ENCODE measurements at regions not wholly inside any gene's neighbourhood (a gene's known extent, or its start where the extent isn't known, plus 50 kb on each side); places are given as distances from the start of the nearest gene placed in this dataset.

DNA sequence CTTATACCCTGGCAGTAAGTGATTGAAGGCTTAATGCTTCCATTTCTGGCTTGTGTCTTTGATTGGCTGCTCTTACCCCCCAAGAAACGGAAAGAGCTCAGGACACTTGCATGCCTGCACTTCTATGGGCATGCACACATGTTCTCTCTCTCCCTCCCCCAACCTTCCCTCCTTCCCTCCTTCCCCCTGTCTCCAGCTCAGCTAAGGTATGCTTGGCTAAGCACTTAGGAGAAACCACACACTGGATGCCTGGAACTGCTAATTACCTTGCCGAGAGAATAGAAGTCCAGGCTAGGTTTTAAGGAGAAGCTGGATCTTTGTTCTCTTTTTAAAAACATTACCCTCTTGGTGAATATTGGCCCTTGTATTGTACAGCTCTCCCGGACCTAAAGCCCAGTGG, 1072.8 kb upstream of the TMEM132C start:
- Mint-ChIP-seq H3K27me3 (ENCODE audit: low read depth) (peaks cover 11% of the 10 kb centered on the region), H3K36me3 (peaks cover 65% of the 10 kb centered on the region), H3K4me3 (no peak overlapping the region), H3K9me3 (peaks cover 79% of the 10 kb centered on the region), H3K4me1 (no peaks in the 10 kb centered on the region), H3K27ac (no peak overlapping the region)
- DNase-seq (ENCODE audit: low spot score) (no peak), ATAC-seq (no peak)
- ChIA-PET CTCF (no interaction called here), POLR2A (interaction anchor here (0.6 kb wide), 1 partner anchor 189 kb away, joined by 3 read pairs; no protein-coding TSS in a partner anchor)
- TF ChIP-seq, protein P1, sequence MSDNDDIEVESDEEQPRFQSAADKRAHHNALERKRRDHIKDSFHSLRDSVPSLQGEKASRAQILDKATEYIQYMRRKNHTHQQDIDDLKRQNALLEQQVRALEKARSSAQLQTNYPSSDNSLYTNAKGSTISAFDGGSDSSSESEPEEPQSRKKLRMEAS (CRISPR knock-in tag; IDR thresholded peaks at IDR 0.05) = no peak
- TF ChIP-seq ESRRA (CRISPR knock-in tag; IDR thresholded peaks at IDR 0.05; ENCODE audit: borderline replicate concordance) = no peak
- no peak for TF ChIP-seq ATF1 (CRISPR knock-in tag; IDR thresholded peaks at IDR 0.05)
- no peak for TF ChIP-seq IRF2 (CRISPR knock-in tag; IDR thresholded peaks at IDR 0.05; ENCODE audit: borderline replicate concordance, low read depth)
- TF ChIP-seq CREB1 (CRISPR knock-in tag; IDR thresholded peaks at IDR 0.05) = no peak
- no peak for TF ChIP-seq RORB (CRISPR knock-in tag; IDR thresholded peaks at IDR 0.05)
- TF ChIP-seq, protein P2, sequence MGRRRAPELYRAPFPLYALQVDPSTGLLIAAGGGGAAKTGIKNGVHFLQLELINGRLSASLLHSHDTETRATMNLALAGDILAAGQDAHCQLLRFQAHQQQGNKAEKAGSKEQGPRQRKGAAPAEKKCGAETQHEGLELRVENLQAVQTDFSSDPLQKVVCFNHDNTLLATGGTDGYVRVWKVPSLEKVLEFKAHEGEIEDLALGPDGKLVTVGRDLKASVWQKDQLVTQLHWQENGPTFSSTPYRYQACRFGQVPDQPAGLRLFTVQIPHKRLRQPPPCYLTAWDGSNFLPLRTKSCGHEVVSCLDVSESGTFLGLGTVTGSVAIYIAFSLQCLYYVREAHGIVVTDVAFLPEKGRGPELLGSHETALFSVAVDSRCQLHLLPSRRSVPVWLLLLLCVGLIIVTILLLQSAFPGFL (CRISPR knock-in tag; IDR thresholded peaks at IDR 0.05; ENCODE audit: borderline replicate concordance) = no peak
- TF ChIP-seq, protein P3, sequence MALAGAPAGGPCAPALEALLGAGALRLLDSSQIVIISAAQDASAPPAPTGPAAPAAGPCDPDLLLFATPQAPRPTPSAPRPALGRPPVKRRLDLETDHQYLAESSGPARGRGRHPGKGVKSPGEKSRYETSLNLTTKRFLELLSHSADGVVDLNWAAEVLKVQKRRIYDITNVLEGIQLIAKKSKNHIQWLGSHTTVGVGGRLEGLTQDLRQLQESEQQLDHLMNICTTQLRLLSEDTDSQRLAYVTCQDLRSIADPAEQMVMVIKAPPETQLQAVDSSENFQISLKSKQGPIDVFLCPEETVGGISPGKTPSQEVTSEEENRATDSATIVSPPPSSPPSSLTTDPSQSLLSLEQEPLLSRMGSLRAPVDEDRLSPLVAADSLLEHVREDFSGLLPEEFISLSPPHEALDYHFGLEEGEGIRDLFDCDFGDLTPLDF (CRISPR knock-in tag; IDR thresholded peaks at IDR 0.05) = no peak
- TF ChIP-seq, protein P4, sequence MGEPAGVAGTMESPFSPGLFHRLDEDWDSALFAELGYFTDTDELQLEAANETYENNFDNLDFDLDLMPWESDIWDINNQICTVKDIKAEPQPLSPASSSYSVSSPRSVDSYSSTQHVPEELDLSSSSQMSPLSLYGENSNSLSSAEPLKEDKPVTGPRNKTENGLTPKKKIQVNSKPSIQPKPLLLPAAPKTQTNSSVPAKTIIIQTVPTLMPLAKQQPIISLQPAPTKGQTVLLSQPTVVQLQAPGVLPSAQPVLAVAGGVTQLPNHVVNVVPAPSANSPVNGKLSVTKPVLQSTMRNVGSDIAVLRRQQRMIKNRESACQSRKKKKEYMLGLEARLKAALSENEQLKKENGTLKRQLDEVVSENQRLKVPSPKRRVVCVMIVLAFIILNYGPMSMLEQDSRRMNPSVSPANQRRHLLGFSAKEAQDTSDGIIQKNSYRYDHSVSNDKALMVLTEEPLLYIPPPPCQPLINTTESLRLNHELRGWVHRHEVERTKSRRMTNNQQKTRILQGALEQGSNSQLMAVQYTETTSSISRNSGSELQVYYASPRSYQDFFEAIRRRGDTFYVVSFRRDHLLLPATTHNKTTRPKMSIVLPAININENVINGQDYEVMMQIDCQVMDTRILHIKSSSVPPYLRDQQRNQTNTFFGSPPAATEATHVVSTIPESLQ (CRISPR knock-in tag; IDR thresholded peaks at IDR 0.05) = no peak
- no peak for TF ChIP-seq OVOL2 (CRISPR knock-in tag; IDR thresholded peaks at IDR 0.05; ENCODE audit: borderline replicate concordance)
- TF ChIP-seq ZNF423 (CRISPR knock-in tag; IDR thresholded peaks at IDR 0.05) = no peak
- no peak for TF ChIP-seq ZBTB21 (CRISPR knock-in tag; IDR thresholded peaks at IDR 0.05; ENCODE audit: borderline replicate concordance)
- TF ChIP-seq FOXJ3 (CRISPR knock-in tag; IDR thresholded peaks at IDR 0.05; ENCODE audit: borderline replicate concordance) = no peak
- TF ChIP-seq ZNF121 (CRISPR knock-in tag; IDR thresholded peaks at IDR 0.05) = no peak
- TF ChIP-seq, protein P5, sequence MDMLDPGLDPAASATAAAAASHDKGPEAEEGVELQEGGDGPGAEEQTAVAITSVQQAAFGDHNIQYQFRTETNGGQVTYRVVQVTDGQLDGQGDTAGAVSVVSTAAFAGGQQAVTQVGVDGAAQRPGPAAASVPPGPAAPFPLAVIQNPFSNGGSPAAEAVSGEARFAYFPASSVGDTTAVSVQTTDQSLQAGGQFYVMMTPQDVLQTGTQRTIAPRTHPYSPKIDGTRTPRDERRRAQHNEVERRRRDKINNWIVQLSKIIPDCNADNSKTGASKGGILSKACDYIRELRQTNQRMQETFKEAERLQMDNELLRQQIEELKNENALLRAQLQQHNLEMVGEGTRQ (CRISPR knock-in tag; IDR thresholded peaks at IDR 0.05) = no peak
- TF ChIP-seq, protein P6, sequence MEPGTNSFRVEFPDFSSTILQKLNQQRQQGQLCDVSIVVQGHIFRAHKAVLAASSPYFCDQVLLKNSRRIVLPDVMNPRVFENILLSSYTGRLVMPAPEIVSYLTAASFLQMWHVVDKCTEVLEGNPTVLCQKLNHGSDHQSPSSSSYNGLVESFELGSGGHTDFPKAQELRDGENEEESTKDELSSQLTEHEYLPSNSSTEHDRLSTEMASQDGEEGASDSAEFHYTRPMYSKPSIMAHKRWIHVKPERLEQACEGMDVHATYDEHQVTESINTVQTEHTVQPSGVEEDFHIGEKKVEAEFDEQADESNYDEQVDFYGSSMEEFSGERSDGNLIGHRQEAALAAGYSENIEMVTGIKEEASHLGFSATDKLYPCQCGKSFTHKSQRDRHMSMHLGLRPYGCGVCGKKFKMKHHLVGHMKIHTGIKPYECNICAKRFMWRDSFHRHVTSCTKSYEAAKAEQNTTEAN (CRISPR knock-in tag; IDR thresholded peaks at IDR 0.05) = no peak
- TF ChIP-seq ZNF263 (CRISPR knock-in tag; IDR thresholded peaks at IDR 0.05; ENCODE audit: low read depth) = no peak
- TF ChIP-seq, protein P7, sequence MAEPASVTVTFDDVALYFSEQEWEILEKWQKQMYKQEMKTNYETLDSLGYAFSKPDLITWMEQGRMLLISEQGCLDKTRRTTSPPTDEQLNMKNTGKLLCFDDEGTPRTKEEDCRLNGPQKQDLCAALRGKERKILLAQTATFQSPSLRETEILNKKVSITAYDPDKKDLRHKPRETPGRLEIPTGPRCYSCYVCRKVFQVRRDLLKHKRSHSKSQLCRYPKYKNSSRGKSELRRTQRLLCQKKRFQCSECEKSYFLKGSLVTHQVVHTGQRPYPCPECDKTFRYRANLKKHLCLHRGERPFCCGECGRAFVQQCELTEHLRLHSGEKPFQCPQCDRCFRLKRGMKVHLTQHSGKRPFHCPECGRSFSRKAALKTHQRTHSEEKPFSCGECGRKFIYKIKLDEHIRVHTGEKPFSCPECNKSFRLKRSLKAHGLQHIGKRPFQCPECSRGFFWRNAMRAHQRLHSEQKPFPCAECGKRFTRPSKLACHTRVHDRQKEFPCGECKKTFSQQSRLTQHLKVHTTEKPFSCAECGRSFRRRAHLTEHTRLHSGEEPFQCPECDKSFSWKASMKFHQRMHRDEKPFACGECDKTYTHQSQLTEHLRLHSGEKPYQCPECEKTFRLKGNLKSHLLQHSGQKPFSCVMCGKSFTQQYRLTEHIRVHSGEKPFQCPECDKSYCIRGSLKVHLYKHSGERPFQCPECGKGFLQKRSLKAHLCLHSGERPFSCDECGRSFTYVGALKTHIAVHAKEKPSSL (CRISPR knock-in tag; conservative IDR thresholded peaks at IDR 0.05) = no peak
